GM12891 (cell line): ENCODE measurements at regions not wholly inside any gene's neighbourhood (a gene's known extent, or its start where the extent isn't known, plus 50 kb on each side); places are given as distances from the start of the nearest gene placed in this dataset.

Experiments
- DNase-seq: peaks from one replicate; pipeline ENCODE4 v3.0.0; 2011; ENCODE audit warnings: low spot score; ENCODE audit not compliant: insufficient read length
- FAIRE-seq: peaks from 2 replicates; lab custom pipeline; 2011; peaks lifted over from hg19 to GRCh38; lab: Jason Lieb, UNC
- PAX5 ChIP-seq: IDR thresholded peaks from 2 replicates; pipeline ENCODE4 v1.6.1; 2011; ENCODE audit warnings: low read length, moderate library complexity, mild to moderate bottlenecking; ENCODE audit not compliant: insufficient read depth, severe bottlenecking
- POLR2A ChIP-seq: IDR thresholded peaks from 2 replicates; pipeline ENCODE4 v1.6.1; 2011; ENCODE audit warnings: low read depth, low read length, control low read depth
- POLR2AphosphoS5 ChIP-seq: IDR thresholded peaks from 2 replicates; pipeline ENCODE4 v1.6.1; 2011; ENCODE audit warnings: low read depth, low read length, control low read depth
- POU2F2 ChIP-seq: IDR thresholded peaks from 2 replicates; pipeline ENCODE4 v1.6.1; 2011; ENCODE audit warnings: low read depth, mild to moderate bottlenecking, control low read depth, low read length, moderate library complexity
- SPI1 ChIP-seq: IDR thresholded peaks from 2 replicates; pipeline ENCODE4 v1.6.1; 2011; ENCODE audit warnings: low read depth, low read length, control low read depth
- TAF1 ChIP-seq: IDR thresholded peaks from 2 replicates; pipeline ENCODE4 v1.6.1; 2011; ENCODE audit warnings: low read depth, low read length, control low read depth

- DNase-seq = no peak
- FAIRE-seq = no peak
- TF ChIP-seq SPI1 (no peak), POLR2AphosphoS5 (no peak), POLR2A (no peak), POU2F2 (no peak), TAF1 (no peak), PAX5 (no peak)
Measured at GRCh38 chr16:75938818-75939217, 212.5 kb upstream of the CPHXL start.

DNA sequence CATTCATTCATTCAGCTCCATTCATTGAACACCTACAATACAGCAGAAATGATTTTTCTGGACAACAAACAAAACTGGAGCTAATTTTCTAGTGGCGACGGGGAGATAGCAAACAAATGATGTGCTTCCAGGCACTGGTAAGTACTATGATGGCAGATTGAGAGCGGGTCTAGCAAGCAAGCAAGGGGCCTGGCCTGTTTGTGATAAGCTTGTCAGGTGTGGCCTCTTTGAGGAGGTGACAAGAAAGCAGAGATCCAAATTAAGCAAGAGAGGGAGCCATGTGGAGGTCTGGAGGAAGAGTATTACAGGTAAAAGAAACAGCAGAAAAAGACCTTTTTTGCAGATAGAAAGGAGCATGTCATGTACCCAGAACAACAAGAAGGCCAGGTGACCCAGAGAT, 216.1 kb upstream of the CPHXL start:
- DNase-seq (no peak), FAIRE-seq (no peak)
- TF ChIP-seq TAF1 (no peak), SPI1 (no peak), POLR2A (no peak), PAX5 (no peak), POLR2AphosphoS5 (no peak), POU2F2 (no peak)

GRCh38 chr16:75942936-75943335, 216.6 kb upstream of the CPHXL start:
- TF ChIP-seq SPI1 (no peak), TAF1 (no peak), POLR2A (no peak), POLR2AphosphoS5 (no peak), POU2F2 (no peak), PAX5 (no peak)
- DNase-seq (no peak), FAIRE-seq (no peak)

DNA sequence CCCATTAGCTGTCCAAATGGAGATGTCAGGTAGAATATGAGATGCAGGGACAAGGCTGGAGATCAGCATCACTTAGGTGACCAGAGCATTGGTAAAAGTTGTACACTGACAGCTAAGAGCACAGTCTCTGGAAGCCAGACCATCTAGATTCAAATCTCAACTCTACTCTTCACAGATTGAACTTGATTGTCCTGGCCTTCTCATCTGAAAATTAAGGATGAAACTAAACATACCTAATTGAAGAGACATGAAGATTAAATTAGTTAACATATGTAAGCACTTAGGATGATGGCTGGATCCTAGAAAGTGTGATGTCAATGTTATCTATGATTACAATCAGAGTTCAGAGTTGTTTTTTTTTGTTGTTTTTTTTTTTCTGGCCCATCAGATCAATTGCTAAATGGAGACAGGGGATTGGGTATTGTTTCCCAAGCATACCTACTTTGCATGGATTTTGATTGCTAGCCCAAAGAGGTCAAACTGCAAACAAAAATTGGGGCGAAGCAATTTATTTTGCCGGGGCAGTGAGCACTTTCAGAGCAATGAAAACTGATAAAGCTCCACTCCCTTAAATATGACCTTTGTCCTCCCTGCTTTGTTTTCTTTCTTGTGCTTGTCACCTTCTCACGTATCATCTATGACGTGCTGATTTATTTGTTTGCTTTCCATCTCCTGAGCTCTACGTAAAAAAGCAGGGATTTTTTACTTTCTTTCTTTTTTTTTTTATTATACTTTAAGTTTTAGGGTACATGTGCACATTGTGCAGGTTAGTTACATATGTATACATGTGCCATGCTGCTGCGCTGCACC, 217.6 kb upstream of the CPHXL start:
- TF ChIP-seq POU2F2 = no peak
- TF ChIP-seq POLR2A = no peak
- DNase-seq = no peak
- FAIRE-seq = no peak

- TF ChIP-seq POU2F2 (no peak), TAF1 (no peak)
- FAIRE-seq (no peak), DNase-seq (no peak)
Measured at GRCh38 chr16:75945916-75946457, 219.7 kb upstream of the CPHXL start.

DNA sequence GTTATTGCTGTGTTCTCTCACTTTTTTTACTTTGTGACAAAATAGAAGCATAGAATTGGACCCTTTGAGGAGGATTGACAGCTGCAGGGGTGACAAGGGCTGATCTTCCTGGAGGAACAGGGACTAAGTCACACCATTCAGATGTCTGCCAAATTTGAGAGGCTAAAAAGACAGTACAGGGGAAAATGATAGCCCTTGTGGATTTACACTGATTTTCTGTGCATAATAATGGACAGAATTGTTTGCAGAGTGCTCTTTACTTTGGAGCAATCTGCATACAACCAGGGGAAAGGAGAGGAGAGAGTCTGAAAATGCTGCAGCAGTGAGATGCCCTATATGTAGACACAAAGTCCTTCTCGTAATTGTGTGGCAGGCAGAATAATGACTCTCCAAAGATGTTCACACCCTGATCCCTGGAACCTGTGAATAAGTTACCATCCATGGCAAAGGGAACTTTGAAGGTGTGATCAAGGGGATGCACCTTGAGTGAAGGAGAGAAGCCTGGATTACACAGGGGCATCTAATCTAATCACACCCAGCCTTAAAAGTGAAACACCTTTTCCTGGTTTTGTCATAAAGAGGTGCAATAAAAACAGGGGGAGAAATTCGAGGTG, 221.4 kb upstream of the CPHXL start:
- FAIRE-seq = no peak
- DNase-seq = no peak
- TF ChIP-seq PAX5 = no peak
- TF ChIP-seq POLR2AphosphoS5 = no peak
- no peak for TF ChIP-seq SPI1
- no peak for TF ChIP-seq POLR2A
- TF ChIP-seq POU2F2 = no peak
- no peak for TF ChIP-seq TAF1

DNA sequence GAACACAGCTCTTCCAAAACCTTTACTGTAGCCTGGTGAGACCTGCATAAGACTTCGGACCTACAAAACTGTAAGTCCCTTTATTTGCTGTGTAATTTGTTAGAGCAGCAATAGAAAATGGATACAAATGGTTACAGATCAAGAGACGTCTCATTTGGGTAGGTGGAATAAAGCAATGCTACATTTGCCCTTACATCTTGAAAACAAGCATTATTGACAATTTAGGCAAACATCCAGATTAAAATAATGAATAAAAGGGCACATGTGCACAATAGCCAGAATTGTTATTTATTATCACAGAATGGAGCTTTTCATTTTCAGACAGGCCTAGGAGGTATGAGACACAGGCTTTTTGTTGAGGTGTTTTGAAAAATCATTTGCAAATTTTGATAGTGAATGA, 222.2 kb upstream of the CPHXL start:
- no peak for FAIRE-seq
- DNase-seq = no peak
- no peak for TF ChIP-seq SPI1
- no peak for TF ChIP-seq POLR2A
- no peak for TF ChIP-seq PAX5
- TF ChIP-seq POLR2AphosphoS5 = no peak
- TF ChIP-seq POU2F2 = no peak
- no peak for TF ChIP-seq TAF1

- no peak for TF ChIP-seq POLR2A
- no peak for TF ChIP-seq SPI1
- no peak for TF ChIP-seq POLR2AphosphoS5
- TF ChIP-seq PAX5 = no peak
- no peak for TF ChIP-seq TAF1
- TF ChIP-seq POU2F2 = no peak
- no peak for DNase-seq
- FAIRE-seq = no peak
Measured at GRCh38 chr16:75948886-75949285, 222.6 kb upstream of the CPHXL start.

DNA sequence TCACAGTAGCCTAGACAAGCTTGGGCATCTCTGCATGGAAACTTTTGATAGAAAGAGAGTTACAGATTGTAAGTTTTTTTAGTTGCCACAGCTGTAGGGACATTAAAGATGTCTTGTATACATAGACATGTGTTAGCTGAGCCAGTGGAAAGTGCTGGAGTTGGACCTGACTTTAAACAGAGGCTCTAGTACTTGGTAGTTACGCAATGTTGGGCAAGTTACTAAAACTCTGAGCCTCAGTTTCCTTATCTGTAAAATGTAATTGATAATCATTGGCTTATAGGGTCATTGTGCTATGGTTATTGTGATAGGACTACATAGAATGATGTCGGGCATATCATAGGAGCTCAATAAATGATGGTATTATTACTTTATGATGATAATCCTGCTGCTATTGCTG, 225.8 kb upstream of the CPHXL start:
- no peak for FAIRE-seq
- TF ChIP-seq POLR2AphosphoS5 = no peak
- no peak for TF ChIP-seq PAX5
- no peak for TF ChIP-seq POLR2A
- no peak for TF ChIP-seq POU2F2
- no peak for DNase-seq

- DNase-seq (no peak), FAIRE-seq (no peak)
- TF ChIP-seq SPI1 = no peak
- TF ChIP-seq PAX5 = no peak
Measured at GRCh38 chr16:75957870-75958269, 231.6 kb upstream of the CPHXL start.
